ENCODE measurements at regions not wholly inside any gene's neighbourhood (a gene's known extent, or its start where the extent isn't known, plus 50 kb on each side); places are given as distances from the start of the nearest gene placed in this dataset.

DNA sequence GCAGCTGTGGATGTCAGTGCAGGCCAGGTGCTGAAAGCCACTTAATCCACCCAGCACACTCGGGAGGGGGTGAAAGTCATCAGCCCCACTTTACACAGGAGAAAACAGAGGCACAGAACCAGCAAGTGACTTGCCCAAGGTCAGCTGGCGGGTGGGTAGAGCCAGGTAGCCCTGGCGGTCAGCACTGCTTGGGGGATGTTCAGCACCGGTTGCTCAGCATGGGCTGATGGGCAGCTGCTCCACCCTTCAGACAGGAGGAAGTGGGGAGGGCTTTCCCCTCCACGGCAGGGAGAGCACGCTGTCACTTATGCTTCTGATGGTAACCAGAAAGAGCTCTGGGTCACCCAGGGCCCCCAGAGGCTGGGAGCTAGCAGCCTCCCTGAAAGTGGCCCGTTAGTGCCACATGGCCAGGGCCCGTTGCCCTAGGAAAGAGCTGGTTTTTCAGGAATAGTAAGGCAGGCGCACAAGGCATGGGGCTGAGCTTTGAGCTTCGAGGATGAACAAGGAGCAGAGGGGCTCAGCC is 417.9 kb downstream of the CTTN start:
- TF ChIP-seq, protein P1, sequence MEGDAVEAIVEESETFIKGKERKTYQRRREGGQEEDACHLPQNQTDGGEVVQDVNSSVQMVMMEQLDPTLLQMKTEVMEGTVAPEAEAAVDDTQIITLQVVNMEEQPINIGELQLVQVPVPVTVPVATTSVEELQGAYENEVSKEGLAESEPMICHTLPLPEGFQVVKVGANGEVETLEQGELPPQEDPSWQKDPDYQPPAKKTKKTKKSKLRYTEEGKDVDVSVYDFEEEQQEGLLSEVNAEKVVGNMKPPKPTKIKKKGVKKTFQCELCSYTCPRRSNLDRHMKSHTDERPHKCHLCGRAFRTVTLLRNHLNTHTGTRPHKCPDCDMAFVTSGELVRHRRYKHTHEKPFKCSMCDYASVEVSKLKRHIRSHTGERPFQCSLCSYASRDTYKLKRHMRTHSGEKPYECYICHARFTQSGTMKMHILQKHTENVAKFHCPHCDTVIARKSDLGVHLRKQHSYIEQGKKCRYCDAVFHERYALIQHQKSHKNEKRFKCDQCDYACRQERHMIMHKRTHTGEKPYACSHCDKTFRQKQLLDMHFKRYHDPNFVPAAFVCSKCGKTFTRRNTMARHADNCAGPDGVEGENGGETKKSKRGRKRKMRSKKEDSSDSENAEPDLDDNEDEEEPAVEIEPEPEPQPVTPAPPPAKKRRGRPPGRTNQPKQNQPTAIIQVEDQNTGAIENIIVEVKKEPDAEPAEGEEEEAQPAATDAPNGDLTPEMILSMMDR (IDR thresholded peaks at IDR 0.05): no peak
- TF ChIP-seq POLR2A (IDR thresholded peaks at IDR 0.05): no peak

All from thyroid gland (tissue), 4 donors.